ENCODE measurements at regions not wholly inside any gene's neighbourhood (a gene's known extent, or its start where the extent isn't known, plus 50 kb on each side); places are given as distances from the start of the nearest gene placed in this dataset.

- H4K20me1 ChIP-seq (ENCODE audit: insufficient read depth, low read length, poor library complexity, severe bottlenecking) = no peaks in the 10 kb centered on the region
- no peaks in the 10 kb centered on the region for H3K4me1 ChIP-seq (ENCODE audit: insufficient read depth, low read length, poor library complexity, severe bottlenecking)
- no peak overlapping the region for H3K4me3 ChIP-seq (ENCODE audit: low read length, poor library complexity, severe bottlenecking)
- H3K9me2 ChIP-seq (replicated peaks; ENCODE audit: low read depth, low read length) = no peaks in the 10 kb centered on the region
- no peaks in the 10 kb centered on the region for H3K36me3 ChIP-seq (ENCODE audit: insufficient read depth, low read length)
- H3F3A ChIP-seq (ENCODE audit: low read depth) = no peaks in the 10 kb centered on the region
- H2AFZ ChIP-seq (ENCODE audit: low read length) = no peak overlapping the region
- no peak overlapping the region for H3K9ac ChIP-seq (ENCODE audit: low read depth, low read length, poor library complexity, severe bottlenecking)
- no peak for TF ChIP-seq EZH2phosphoT487 (IDR thresholded peaks at IDR 0.05; ENCODE audit: borderline replicate concordance)
- TF ChIP-seq, protein P1, sequence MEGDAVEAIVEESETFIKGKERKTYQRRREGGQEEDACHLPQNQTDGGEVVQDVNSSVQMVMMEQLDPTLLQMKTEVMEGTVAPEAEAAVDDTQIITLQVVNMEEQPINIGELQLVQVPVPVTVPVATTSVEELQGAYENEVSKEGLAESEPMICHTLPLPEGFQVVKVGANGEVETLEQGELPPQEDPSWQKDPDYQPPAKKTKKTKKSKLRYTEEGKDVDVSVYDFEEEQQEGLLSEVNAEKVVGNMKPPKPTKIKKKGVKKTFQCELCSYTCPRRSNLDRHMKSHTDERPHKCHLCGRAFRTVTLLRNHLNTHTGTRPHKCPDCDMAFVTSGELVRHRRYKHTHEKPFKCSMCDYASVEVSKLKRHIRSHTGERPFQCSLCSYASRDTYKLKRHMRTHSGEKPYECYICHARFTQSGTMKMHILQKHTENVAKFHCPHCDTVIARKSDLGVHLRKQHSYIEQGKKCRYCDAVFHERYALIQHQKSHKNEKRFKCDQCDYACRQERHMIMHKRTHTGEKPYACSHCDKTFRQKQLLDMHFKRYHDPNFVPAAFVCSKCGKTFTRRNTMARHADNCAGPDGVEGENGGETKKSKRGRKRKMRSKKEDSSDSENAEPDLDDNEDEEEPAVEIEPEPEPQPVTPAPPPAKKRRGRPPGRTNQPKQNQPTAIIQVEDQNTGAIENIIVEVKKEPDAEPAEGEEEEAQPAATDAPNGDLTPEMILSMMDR (conservative IDR thresholded peaks at IDR 0.05; ENCODE audit: low read length) = no peak
- no peaks in the 10 kb centered on the region for H3K79me2 ChIP-seq (ENCODE audit: insufficient read depth, low read length)
- no peaks in the 10 kb centered on the region for H3K9me3 ChIP-seq (ENCODE audit: insufficient read depth, low read depth, low read length)
- H3K4me2 ChIP-seq (ENCODE audit: low read depth, low read length, poor library complexity, severe bottlenecking) = no peak overlapping the region
- no peaks in the 10 kb centered on the region for H3K27me3 ChIP-seq (ENCODE audit: insufficient read depth, low read length, poor library complexity, severe bottlenecking)
These were observed 376.3 kb downstream of the EPHA4 start for GRCh38 chr2:221195829-221196228.

GRCh38 chr2:221197225-221197856 lies 374.8 kb downstream of the EPHA4 start:
- Histone ChIP-seq H3F3A (ENCODE audit: low read depth) (no peaks in the 10 kb centered on the region), H3K4me2 (ENCODE audit: low read depth, low read length, poor library complexity, severe bottlenecking) (no peak overlapping the region), H3K36me3 (ENCODE audit: insufficient read depth, low read length) (no peaks in the 10 kb centered on the region), H3K9me3 (ENCODE audit: insufficient read depth, low read depth, low read length) (no peaks in the 10 kb centered on the region), H2AFZ (ENCODE audit: low read length) (no peak overlapping the region), H3K9ac (ENCODE audit: low read depth, low read length, poor library complexity, severe bottlenecking) (no peak overlapping the region), H3K79me2 (ENCODE audit: insufficient read depth, low read length) (no peaks in the 10 kb centered on the region), H3K27me3 (ENCODE audit: insufficient read depth, low read length, poor library complexity, severe bottlenecking) (no peaks in the 10 kb centered on the region), H3K9me2 (replicated peaks; ENCODE audit: low read depth, low read length) (no peaks in the 10 kb centered on the region), H3K4me1 (ENCODE audit: insufficient read depth, low read length, poor library complexity, severe bottlenecking) (no peaks in the 10 kb centered on the region), H4K20me1 (ENCODE audit: insufficient read depth, low read length, poor library complexity, severe bottlenecking) (no peaks in the 10 kb centered on the region), H3K4me3 (ENCODE audit: low read length, poor library complexity, severe bottlenecking) (no peak overlapping the region)
- TF ChIP-seq, protein P1 (conservative IDR thresholded peaks at IDR 0.05; ENCODE audit: low read length) = no peak
- TF ChIP-seq EZH2phosphoT487 (IDR thresholded peaks at IDR 0.05; ENCODE audit: borderline replicate concordance) = no peak

DNA sequence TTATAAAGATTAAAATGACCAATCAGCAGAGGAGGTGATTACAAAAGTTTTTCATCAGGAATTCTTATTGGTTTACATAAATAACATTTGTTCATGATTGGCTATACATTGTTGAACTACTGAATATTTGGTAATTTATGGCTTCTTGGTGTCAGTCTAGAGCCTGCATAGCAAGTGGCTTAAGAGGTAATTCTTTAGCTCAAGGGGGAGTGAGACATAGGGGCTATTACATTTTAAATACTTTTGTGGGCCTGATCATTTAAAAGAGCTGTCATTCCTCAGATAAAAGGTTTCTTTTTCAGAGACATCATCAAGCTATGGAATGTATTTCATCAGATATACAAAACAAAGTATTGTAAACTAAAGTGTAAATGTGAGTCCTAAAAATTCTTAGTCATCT lies 373.8 kb downstream of the EPHA4 start:
- Histone ChIP-seq H3K79me2 (ENCODE audit: insufficient read depth, low read length) (no peaks in the 10 kb centered on the region), H3K27me3 (ENCODE audit: insufficient read depth, low read length, poor library complexity, severe bottlenecking) (no peaks in the 10 kb centered on the region), H3K9me2 (replicated peaks; ENCODE audit: low read depth, low read length) (no peaks in the 10 kb centered on the region), H3K4me3 (ENCODE audit: low read length, poor library complexity, severe bottlenecking) (no peak overlapping the region), H3K9me3 (ENCODE audit: insufficient read depth, low read depth, low read length) (no peaks in the 10 kb centered on the region), H3K4me2 (ENCODE audit: low read depth, low read length, poor library complexity, severe bottlenecking) (no peak overlapping the region), H2AFZ (ENCODE audit: low read length) (no peak overlapping the region), H3K36me3 (ENCODE audit: insufficient read depth, low read length) (no peaks in the 10 kb centered on the region), H4K20me1 (ENCODE audit: insufficient read depth, low read length, poor library complexity, severe bottlenecking) (no peaks in the 10 kb centered on the region), H3K9ac (ENCODE audit: low read depth, low read length, poor library complexity, severe bottlenecking) (no peak overlapping the region), H3F3A (ENCODE audit: low read depth) (no peaks in the 10 kb centered on the region), H3K4me1 (ENCODE audit: insufficient read depth, low read length, poor library complexity, severe bottlenecking) (no peaks in the 10 kb centered on the region)
- TF ChIP-seq EZH2phosphoT487 (IDR thresholded peaks at IDR 0.05; ENCODE audit: borderline replicate concordance) = no peak
- TF ChIP-seq, protein P1 (conservative IDR thresholded peaks at IDR 0.05; ENCODE audit: low read length) = no peak

Measured in Loucy (cell line).